HL-60 (cell line): ENCODE measurements at regions not wholly inside any gene's neighbourhood (a gene's known extent, or its start where the extent isn't known, plus 50 kb on each side); places are given as distances from the start of the nearest gene placed in this dataset.

Experiments used
- POLR2AphosphoS5 ChIP-seq: IDR thresholded peaks from 2 replicates; pipeline ENCODE4 v1.6.1; 2012; ENCODE audit warnings: low read depth
- SPI1 ChIP-seq: IDR thresholded peaks from 2 replicates; pipeline ENCODE4 v1.6.1; 2012; ENCODE audit warnings: low read depth, mild to moderate bottlenecking, borderline replicate concordance
- TF ChIP-seq, protein P1 (sequence below): IDR thresholded peaks from one replicate; pipeline ENCODE4 v1.5.1; 2011; ENCODE audit warnings: low read length, control low read depth, inconsistent platforms; ENCODE audit not compliant: insufficient read depth

GRCh38 chr6:165096868-165097267, 212.5 kb downstream of the C6orf118 start:
- TF ChIP-seq, protein P1, sequence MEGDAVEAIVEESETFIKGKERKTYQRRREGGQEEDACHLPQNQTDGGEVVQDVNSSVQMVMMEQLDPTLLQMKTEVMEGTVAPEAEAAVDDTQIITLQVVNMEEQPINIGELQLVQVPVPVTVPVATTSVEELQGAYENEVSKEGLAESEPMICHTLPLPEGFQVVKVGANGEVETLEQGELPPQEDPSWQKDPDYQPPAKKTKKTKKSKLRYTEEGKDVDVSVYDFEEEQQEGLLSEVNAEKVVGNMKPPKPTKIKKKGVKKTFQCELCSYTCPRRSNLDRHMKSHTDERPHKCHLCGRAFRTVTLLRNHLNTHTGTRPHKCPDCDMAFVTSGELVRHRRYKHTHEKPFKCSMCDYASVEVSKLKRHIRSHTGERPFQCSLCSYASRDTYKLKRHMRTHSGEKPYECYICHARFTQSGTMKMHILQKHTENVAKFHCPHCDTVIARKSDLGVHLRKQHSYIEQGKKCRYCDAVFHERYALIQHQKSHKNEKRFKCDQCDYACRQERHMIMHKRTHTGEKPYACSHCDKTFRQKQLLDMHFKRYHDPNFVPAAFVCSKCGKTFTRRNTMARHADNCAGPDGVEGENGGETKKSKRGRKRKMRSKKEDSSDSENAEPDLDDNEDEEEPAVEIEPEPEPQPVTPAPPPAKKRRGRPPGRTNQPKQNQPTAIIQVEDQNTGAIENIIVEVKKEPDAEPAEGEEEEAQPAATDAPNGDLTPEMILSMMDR = no peak
- TF ChIP-seq SPI1 (no peak), POLR2AphosphoS5 (no peak)
